PFSK-1 (cell line): ENCODE measurements at regions not wholly inside any gene's neighbourhood (a gene's known extent, or its start where the extent isn't known, plus 50 kb on each side); places are given as distances from the start of the nearest gene placed in this dataset.

ENCODE experiments used
- FOXP2 ChIP-seq: optimal IDR thresholded peaks from 2 replicates; pipeline ENCODE3; 2011; ENCODE audit warnings: borderline replicate concordance, control low read depth, inconsistent platforms; ENCODE audit not compliant: insufficient read depth; ENCODE audit errors: extremely low read length, extremely low read depth
- POLR2AphosphoS5 ChIP-seq: IDR thresholded peaks from 2 replicates; pipeline ENCODE4 v1.6.1; 2012; ENCODE audit warnings: low read depth, mild to moderate bottlenecking, control low read depth, low read length, moderate library complexity
- REST ChIP-seq, 2 experiments: IDR thresholded peaks; 2 replicates each; pipeline versions ENCODE4 v1.6.1 to v1.8.0; 2011 to 2012; ENCODE audit warnings: low read depth in 2 of 2, low read length in 2 of 2, control low read depth in 1 of 2, inconsistent platforms in 1 of 2, mild to moderate bottlenecking in 1 of 2, moderate library complexity in 1 of 2; ENCODE audit not compliant: insufficient read depth in 1 of 2
- SIN3A ChIP-seq: IDR thresholded peaks from 2 replicates; pipeline ENCODE4 v1.6.1; 2012; ENCODE audit warnings: mild to moderate bottlenecking, low read length, moderate library complexity, borderline replicate concordance; ENCODE audit not compliant: insufficient read depth
- TAF1 ChIP-seq: IDR thresholded peaks from 2 replicates; pipeline ENCODE4 v1.6.1; 2012; ENCODE audit warnings: low read length, control low read depth, borderline replicate concordance; ENCODE audit not compliant: insufficient read depth

- TF ChIP-seq POLR2AphosphoS5 = no peak
- TF ChIP-seq FOXP2 = no peak
- TF ChIP-seq SIN3A = no peak
Measured at GRCh38 chrX:45598861-45599260, 398.2 kb upstream of the DIPK2B start.

GRCh38 chrX:45596188-45596808 is 395.6 kb upstream of the DIPK2B start:
- TF ChIP-seq TAF1 (no peak), SIN3A (no peak), REST (IDR thresholded peaks at IDR 0.05; ENCODE audit: insufficient read depth in 1 of 2, low read depth in 2 of 2, low read length in 2 of 2) (no peak), POLR2AphosphoS5 (no peak), FOXP2 (no peak)

DNA sequence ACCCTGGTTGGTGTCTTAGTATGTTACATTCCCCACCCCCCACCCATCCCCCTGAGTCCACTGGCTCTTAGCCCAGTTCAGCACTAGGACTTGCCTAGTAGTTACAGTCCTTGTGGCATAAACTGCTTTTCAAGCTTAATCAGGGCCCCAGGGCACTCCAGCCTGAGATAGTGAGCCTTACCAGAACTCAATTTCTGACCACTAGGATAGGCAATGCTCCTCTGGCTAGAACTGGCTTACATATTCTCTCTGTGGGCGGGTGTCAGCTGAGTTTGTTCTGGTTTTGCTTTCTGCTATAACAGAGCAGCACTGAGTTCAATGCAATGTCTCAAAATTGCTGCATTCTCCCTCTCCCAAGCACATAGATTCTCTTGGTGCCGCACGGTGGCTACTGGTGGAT is 391.4 kb upstream of the DIPK2B start:
- TF ChIP-seq REST (IDR thresholded peaks at IDR 0.05; ENCODE audit: insufficient read depth in 1 of 2, low read depth in 2 of 2, low read length in 2 of 2) (no peak), TAF1 (no peak), SIN3A (no peak), POLR2AphosphoS5 (no peak), FOXP2 (no peak)

GRCh38 chrX:45591650-45592049 is 391.0 kb upstream of the DIPK2B start:
- TF ChIP-seq POLR2AphosphoS5 (no peak), FOXP2 (no peak), REST (IDR thresholded peaks at IDR 0.05; ENCODE audit: insufficient read depth in 1 of 2, low read depth in 2 of 2, low read length in 2 of 2) (no peak), TAF1 (no peak), SIN3A (no peak)

DNA sequence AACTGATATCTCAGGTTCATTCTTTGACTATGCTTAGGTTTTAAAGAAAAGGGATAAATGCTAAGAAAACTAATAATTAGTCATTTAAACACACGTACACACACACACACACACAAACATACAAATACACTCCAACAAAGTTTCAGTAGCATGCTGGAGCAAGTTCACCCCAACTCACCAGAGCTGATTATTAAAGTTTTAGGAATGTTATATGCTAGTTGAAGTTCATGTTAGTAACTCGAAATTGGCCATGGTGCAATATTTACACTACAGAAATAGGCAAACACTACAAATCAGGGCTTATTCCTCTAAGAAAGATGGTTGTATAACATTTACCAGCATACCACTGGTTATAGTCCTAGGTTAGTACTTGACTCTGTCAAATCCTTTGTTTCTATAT is 384.0 kb upstream of the DIPK2B start:
- no peak for TF ChIP-seq TAF1
- TF ChIP-seq SIN3A = no peak
- no peak for TF ChIP-seq POLR2AphosphoS5
- TF ChIP-seq FOXP2 = no peak
- no peak for TF ChIP-seq REST (IDR thresholded peaks at IDR 0.05; ENCODE audit: insufficient read depth in 1 of 2, low read depth in 2 of 2, low read length in 2 of 2)
